GM21717 (cell line): ENCODE measurements at regions not wholly inside any gene's neighbourhood (a gene's known extent, or its start where the extent isn't known, plus 50 kb on each side); places are given as distances from the start of the nearest gene placed in this dataset.
"Not testable (repeated sequence)": the region's sequence is repeated elsewhere in the genome, so short reads cannot be mapped to it uniquely, and the experiment has no call there.

ENCODE experiments used
- ATAC-seq: cut with Tn5 transposase; IDR thresholded peaks from one replicate; pipeline ENCODE4 v1.9.1; 2021; ENCODE audit warnings: mild to moderate bottlenecking, moderate library complexity; ENCODE audit not compliant: unreplicated experiment

- ATAC-seq, result no peak
Measured at GRCh38 chr1:101465941-101466340, 229.1 kb downstream of the S1PR1 start.

- ATAC-seq, result no peak
Measured at GRCh38 chr1:101474039-101474665, 237.3 kb downstream of the S1PR1 start.

GRCh38 chr1:101476541-101476940, 239.7 kb downstream of the S1PR1 start:
- ATAC-seq, result no peak

GRCh38 chr1:101479945-101480344, 243.1 kb downstream of the S1PR1 start:
- no peak for ATAC-seq

GRCh38 chr1:101482306-101482705, 245.5 kb downstream of the S1PR1 start:
- ATAC-seq, result no peak

GRCh38 chr1:101483982-101484688, 247.3 kb downstream of the S1PR1 start:
- ATAC-seq, result no peak

- no peak for ATAC-seq
Measured at GRCh38 chr1:101484689-101485338, 248.0 kb downstream of the S1PR1 start.

- no peak for ATAC-seq
Measured at GRCh38 chr1:101485712-101486111, 248.9 kb downstream of the S1PR1 start.

- not testable (repeated sequence) for ATAC-seq
Measured at GRCh38 chr1:101492144-101492543, 255.3 kb downstream of the S1PR1 start.

GRCh38 chr1:101493920-101494319, 257.1 kb downstream of the S1PR1 start:
- not testable (repeated sequence) for ATAC-seq

- no peak for ATAC-seq
Measured at GRCh38 chr1:101496109-101496508, 259.3 kb downstream of the S1PR1 start.

GRCh38 chr1:101497881-101498559, 261.2 kb downstream of the S1PR1 start:
- ATAC-seq, result no peak

- not testable (repeated sequence) for ATAC-seq
Measured at GRCh38 chr1:101504106-101504505, 267.3 kb downstream of the S1PR1 start.

- not testable (repeated sequence) for ATAC-seq
Measured at GRCh38 chr1:101505240-101505639, 268.4 kb downstream of the S1PR1 start.

- peak; percentile 72 for ATAC-seq
Measured at GRCh38 chr1:101506541-101507164, 269.8 kb downstream of the S1PR1 start.

GRCh38 chr1:101507547-101507971, 270.7 kb downstream of the S1PR1 start:
- no peak for ATAC-seq

GRCh38 chr1:101508913-101509312, 272.1 kb downstream of the S1PR1 start:
- no peak for ATAC-seq

GRCh38 chr1:101509370-101509769, 272.6 kb downstream of the S1PR1 start:
- ATAC-seq, result no peak

GRCh38 chr1:101511202-101511891, 274.5 kb downstream of the S1PR1 start:
- no peak for ATAC-seq

GRCh38 chr1:101520302-101520701, 283.5 kb downstream of the S1PR1 start:
- ATAC-seq, result peak; percentile 92
